A204.1 (cell line): ENCODE measurements at regions not wholly inside any gene's neighbourhood (a gene's known extent, or its start where the extent isn't known, plus 50 kb on each side); places are given as distances from the start of the nearest gene placed in this dataset.
"Not testable (repeated sequence)": the region's sequence is repeated elsewhere in the genome, so short reads cannot be mapped to it uniquely, and the experiment has no call there.

Experiments used
- FAIRE-seq: peaks from 2 replicates; lab custom pipeline; 2012; peaks lifted over from hg19 to GRCh38; lab: Jason Lieb, UNC

GRCh38 chr22:47498969-47499495 lies 736.6 kb downstream of the TBC1D22A start:
- FAIRE-seq = no peak

- FAIRE-seq = no peak
Measured at GRCh38 chr22:47497666-47498065, 735.2 kb downstream of the TBC1D22A start.

GRCh38 chr22:47495110-47495509 lies 732.7 kb downstream of the TBC1D22A start:
- FAIRE-seq = no peak

- not testable (repeated sequence) for FAIRE-seq
Measured at GRCh38 chr22:47488131-47488530, 725.7 kb downstream of the TBC1D22A start.

- FAIRE-seq = no peak
Measured at GRCh38 chr22:47486569-47487312, 724.3 kb downstream of the TBC1D22A start.

GRCh38 chr22:47484960-47485569 lies 722.6 kb downstream of the TBC1D22A start:
- FAIRE-seq = no peak

GRCh38 chr22:47476231-47476630 lies 713.8 kb downstream of the TBC1D22A start:
- FAIRE-seq = no peak

GRCh38 chr22:47474895-47475294 lies 712.4 kb downstream of the TBC1D22A start:
- FAIRE-seq = no peak

GRCh38 chr22:47474464-47474863 lies 712.0 kb downstream of the TBC1D22A start:
- FAIRE-seq = no peak

- FAIRE-seq = no peak
Measured at GRCh38 chr22:47472636-47473035, 710.2 kb downstream of the TBC1D22A start.

GRCh38 chr22:47471406-47471805 lies 709.0 kb downstream of the TBC1D22A start:
- no peak for FAIRE-seq

GRCh38 chr22:47465809-47466208 lies 703.4 kb downstream of the TBC1D22A start:
- no peak for FAIRE-seq

- no peak for FAIRE-seq
Measured at GRCh38 chr22:47465222-47465621, 702.8 kb downstream of the TBC1D22A start.

- FAIRE-seq = no peak
Measured at GRCh38 chr22:47463220-47463619, 700.8 kb downstream of the TBC1D22A start.

GRCh38 chr22:47460861-47461260 lies 698.4 kb downstream of the TBC1D22A start:
- no peak for FAIRE-seq

GRCh38 chr22:47460176-47460575 lies 697.7 kb downstream of the TBC1D22A start:
- no peak for FAIRE-seq

- FAIRE-seq = no peak
Measured at GRCh38 chr22:47458348-47458747, 695.9 kb downstream of the TBC1D22A start.

- FAIRE-seq = no peak
Measured at GRCh38 chr22:47457509-47458300, 695.3 kb downstream of the TBC1D22A start.

- FAIRE-seq = no peak
Measured at GRCh38 chr22:47457021-47457420, 694.6 kb downstream of the TBC1D22A start.

GRCh38 chr22:47456031-47456430 lies 693.6 kb downstream of the TBC1D22A start:
- no peak for FAIRE-seq

GRCh38 chr22:47453049-47453448 lies 690.6 kb downstream of the TBC1D22A start:
- no peak for FAIRE-seq

GRCh38 chr22:47452184-47452583 lies 689.7 kb downstream of the TBC1D22A start:
- FAIRE-seq = no peak
